HG03103 (cell line): ENCODE measurements at regions not wholly inside any gene's neighbourhood (a gene's known extent, or its start where the extent isn't known, plus 50 kb on each side); places are given as distances from the start of the nearest gene placed in this dataset.
"Not testable (repeated sequence)": the region's sequence is repeated elsewhere in the genome, so short reads cannot be mapped to it uniquely, and the experiment has no call there.

ENCODE experiments used
- ATAC-seq: cut with Tn5 transposase; IDR thresholded peaks from one replicate; pipeline ENCODE4 v1.9.1; 2021; ENCODE audit warnings: low read depth; ENCODE audit not compliant: unreplicated experiment

GRCh38 chr12:90621927-90622326, 333.0 kb downstream of the CCER1 start:
- ATAC-seq, result no peak

- no peak for ATAC-seq
Observed at GRCh38 chr12:90619943-90620342, 335.0 kb downstream of the CCER1 start.

GRCh38 chr12:90618586-90618985, 336.4 kb downstream of the CCER1 start:
- no peak for ATAC-seq

- no peak for ATAC-seq
Observed at GRCh38 chr12:90611891-90612290, 343.1 kb downstream of the CCER1 start.

GRCh38 chr12:90611048-90611447, 343.9 kb downstream of the CCER1 start:
- ATAC-seq, result no peak

GRCh38 chr12:90593596-90594295, 361.2 kb downstream of the CCER1 start:
- ATAC-seq, result no peak

- ATAC-seq, result no peak
Observed at GRCh38 chr12:90589956-90590355, 365.0 kb downstream of the CCER1 start.

- no peak for ATAC-seq
Observed at GRCh38 chr12:90585640-90586304, 369.2 kb downstream of the CCER1 start.

- no peak for ATAC-seq
Observed at GRCh38 chr12:90576707-90577106, 378.3 kb downstream of the CCER1 start.

- no peak for ATAC-seq
Observed at GRCh38 chr12:90575995-90576394, 379.0 kb downstream of the CCER1 start.

- no peak for ATAC-seq
Observed at GRCh38 chr12:90574676-90575075, 380.3 kb downstream of the CCER1 start.

GRCh38 chr12:90572778-90573177, 382.2 kb downstream of the CCER1 start:
- ATAC-seq, result no peak

- no peak for ATAC-seq
Observed at GRCh38 chr12:90569685-90570084, 385.3 kb downstream of the CCER1 start.

GRCh38 chr12:90562671-90563070, 392.3 kb downstream of the CCER1 start:
- no peak for ATAC-seq

- ATAC-seq, result no peak
Observed at GRCh38 chr12:90548595-90548994, 406.4 kb downstream of the CCER1 start.

GRCh38 chr12:90546511-90546910, 408.5 kb downstream of the CCER1 start:
- no peak for ATAC-seq

- no peak for ATAC-seq
Observed at GRCh38 chr12:90543841-90544240, 411.1 kb downstream of the CCER1 start.

GRCh38 chr12:90543374-90543773, 411.6 kb downstream of the CCER1 start:
- ATAC-seq, result no peak

- not testable (repeated sequence) for ATAC-seq
Observed at GRCh38 chr12:90542852-90543251, 412.1 kb downstream of the CCER1 start.

- ATAC-seq, result not testable (repeated sequence)
Observed at GRCh38 chr12:90533828-90534227, 421.1 kb downstream of the CCER1 start.

GRCh38 chr12:90520002-90520734, 434.8 kb downstream of the CCER1 start:
- ATAC-seq, result no peak

- ATAC-seq, result no peak
Observed at GRCh38 chr12:90519285-90519684, 435.7 kb downstream of the CCER1 start.
